ENCODE measurements at regions not wholly inside any gene's neighbourhood (a gene's known extent, or its start where the extent isn't known, plus 50 kb on each side); places are given as distances from the start of the nearest gene placed in this dataset.
"Not testable (repeated sequence)": the region's sequence is repeated elsewhere in the genome, so short reads cannot be mapped to it uniquely, and the experiment has no call there.

GRCh38 chr2:133991606-133992168, 262.2 kb upstream of the MGAT5 start:
- no peak for DNase-seq

- DNase-seq, result no peak
Observed at GRCh38 chr2:133992454-133992853, 261.4 kb upstream of the MGAT5 start.

GRCh38 chr2:133993160-133993559, 260.7 kb upstream of the MGAT5 start:
- DNase-seq, result no peak

- not testable (repeated sequence) for DNase-seq
Observed at GRCh38 chr2:133998726-133999125, 255.1 kb upstream of the MGAT5 start.

- DNase-seq, result no peak
Observed at GRCh38 chr2:134002391-134002790, 251.5 kb upstream of the MGAT5 start.

GRCh38 chr2:134002921-134003320, 251.0 kb upstream of the MGAT5 start:
- no peak for DNase-seq

GRCh38 chr2:134004467-134004866, 249.4 kb upstream of the MGAT5 start:
- no peak for DNase-seq

- no peak for DNase-seq
Observed at GRCh38 chr2:134008837-134009236, 245.0 kb upstream of the MGAT5 start.

GRCh38 chr2:134009440-134009839, 244.4 kb upstream of the MGAT5 start:
- no peak for DNase-seq

- not testable (repeated sequence) for DNase-seq
Observed at GRCh38 chr2:134009906-134010305, 244.0 kb upstream of the MGAT5 start.

- no peak for DNase-seq
Observed at GRCh38 chr2:134011936-134012586, 241.8 kb upstream of the MGAT5 start.

GRCh38 chr2:134014196-134014960, 239.5 kb upstream of the MGAT5 start:
- no peak for DNase-seq

- DNase-seq, result no peak
Observed at GRCh38 chr2:134019871-134020270, 234.0 kb upstream of the MGAT5 start.

GRCh38 chr2:134020608-134021007, 233.3 kb upstream of the MGAT5 start:
- DNase-seq, result no peak

- DNase-seq, result no peak
Observed at GRCh38 chr2:134021830-134022524, 231.9 kb upstream of the MGAT5 start.

GRCh38 chr2:134023854-134024253, 230.0 kb upstream of the MGAT5 start:
- no peak for DNase-seq

GRCh38 chr2:134027980-134028379, 225.9 kb upstream of the MGAT5 start:
- no peak for DNase-seq

- no peak for DNase-seq
Observed at GRCh38 chr2:134029418-134029817, 224.5 kb upstream of the MGAT5 start.

GRCh38 chr2:134031539-134031938, 222.3 kb upstream of the MGAT5 start:
- no peak for DNase-seq

GRCh38 chr2:134035605-134036370, 218.1 kb upstream of the MGAT5 start:
- DNase-seq, result no peak

- DNase-seq, result no peak
Observed at GRCh38 chr2:134039912-134040581, 213.8 kb upstream of the MGAT5 start.

- DNase-seq, result not testable (repeated sequence)
Observed at GRCh38 chr2:134040626-134041172, 213.2 kb upstream of the MGAT5 start.

Data from NCI-H187 treated with DMSO at 0.1 percent for 48 hours (cell line).